PFSK-1 (cell line): ENCODE measurements at regions not wholly inside any gene's neighbourhood (a gene's known extent, or its start where the extent isn't known, plus 50 kb on each side); places are given as distances from the start of the nearest gene placed in this dataset.

ENCODE experiments used
- FOXP2 ChIP-seq: optimal IDR thresholded peaks from 2 replicates; pipeline ENCODE3; 2011; ENCODE audit warnings: borderline replicate concordance, control low read depth, inconsistent platforms; ENCODE audit not compliant: insufficient read depth; ENCODE audit errors: extremely low read length, extremely low read depth
- POLR2AphosphoS5 ChIP-seq: IDR thresholded peaks from 2 replicates; pipeline ENCODE4 v1.6.1; 2012; ENCODE audit warnings: low read depth, mild to moderate bottlenecking, control low read depth, low read length, moderate library complexity
- REST ChIP-seq, 2 experiments: IDR thresholded peaks; 2 replicates each; pipeline versions ENCODE4 v1.6.1 to v1.8.0; 2011 to 2012; ENCODE audit warnings: low read depth in 2 of 2, low read length in 2 of 2, control low read depth in 1 of 2, inconsistent platforms in 1 of 2, mild to moderate bottlenecking in 1 of 2, moderate library complexity in 1 of 2; ENCODE audit not compliant: insufficient read depth in 1 of 2
- SIN3A ChIP-seq: IDR thresholded peaks from 2 replicates; pipeline ENCODE4 v1.6.1; 2012; ENCODE audit warnings: mild to moderate bottlenecking, low read length, moderate library complexity, borderline replicate concordance; ENCODE audit not compliant: insufficient read depth
- TAF1 ChIP-seq: IDR thresholded peaks from 2 replicates; pipeline ENCODE4 v1.6.1; 2012; ENCODE audit warnings: low read length, control low read depth, borderline replicate concordance; ENCODE audit not compliant: insufficient read depth

GRCh38 chr1:222441066-222441465 is 106.8 kb downstream of the HHIPL2 start:
- no peak for TF ChIP-seq POLR2AphosphoS5
- TF ChIP-seq FOXP2 = no peak
- TF ChIP-seq REST (IDR thresholded peaks at IDR 0.05; ENCODE audit: insufficient read depth in 1 of 2, low read depth in 2 of 2, low read length in 2 of 2) = no peak
- no peak for TF ChIP-seq TAF1
- no peak for TF ChIP-seq SIN3A

- TF ChIP-seq SIN3A = no peak
- no peak for TF ChIP-seq POLR2AphosphoS5
- TF ChIP-seq FOXP2 = no peak
- TF ChIP-seq TAF1 = no peak
Measured at GRCh38 chr1:222424826-222425225, 123.1 kb downstream of the HHIPL2 start.

GRCh38 chr1:222421380-222421779 is 126.5 kb downstream of the HHIPL2 start:
- TF ChIP-seq REST (IDR thresholded peaks at IDR 0.05; ENCODE audit: insufficient read depth in 1 of 2, low read depth in 2 of 2, low read length in 2 of 2) (no peak), FOXP2 (no peak), SIN3A (no peak), TAF1 (no peak), POLR2AphosphoS5 (no peak)

- TF ChIP-seq REST (IDR thresholded peaks at IDR 0.05; ENCODE audit: insufficient read depth in 1 of 2, low read depth in 2 of 2, low read length in 2 of 2) = no peak
- no peak for TF ChIP-seq FOXP2
- no peak for TF ChIP-seq SIN3A
- TF ChIP-seq POLR2AphosphoS5 = no peak
- no peak for TF ChIP-seq TAF1
Measured at GRCh38 chr1:222420633-222421032, 127.3 kb downstream of the HHIPL2 start.

GRCh38 chr1:222418654-222419053 is 129.2 kb downstream of the HHIPL2 start:
- TF ChIP-seq SIN3A (no peak), REST (IDR thresholded peaks at IDR 0.05; ENCODE audit: insufficient read depth in 1 of 2, low read depth in 2 of 2, low read length in 2 of 2) (no peak), TAF1 (no peak)
